NCI-H2227 treated with DMSO at 0.1 percent for 48 hours (cell line): ENCODE measurements at regions not wholly inside any gene's neighbourhood (a gene's known extent, or its start where the extent isn't known, plus 50 kb on each side); places are given as distances from the start of the nearest gene placed in this dataset.

ENCODE experiments used
- DNase-seq: peaks from one replicate; lab custom pipeline; 2025; lab: John Stamatoyannopoulos, UW

DNA sequence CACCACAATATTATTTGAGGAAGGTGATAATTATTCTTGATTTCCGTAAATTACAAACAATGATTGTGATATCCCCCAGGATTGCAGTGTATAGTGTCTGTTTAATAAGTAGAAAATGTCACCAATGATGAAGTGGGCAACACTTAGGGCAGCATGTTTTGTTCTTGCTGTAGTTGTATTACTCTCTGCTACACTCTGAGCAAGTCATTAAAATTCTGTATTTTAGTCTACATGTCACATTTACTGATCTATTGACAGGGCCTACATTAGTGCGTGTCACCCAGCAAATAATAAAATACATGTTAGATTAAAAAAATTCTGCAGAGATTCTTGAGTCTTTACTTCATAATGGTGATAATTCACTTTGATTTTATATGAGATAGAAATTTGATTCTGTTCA, 247.6 kb downstream of the TMX3 start:
- no peak for DNase-seq

DNA sequence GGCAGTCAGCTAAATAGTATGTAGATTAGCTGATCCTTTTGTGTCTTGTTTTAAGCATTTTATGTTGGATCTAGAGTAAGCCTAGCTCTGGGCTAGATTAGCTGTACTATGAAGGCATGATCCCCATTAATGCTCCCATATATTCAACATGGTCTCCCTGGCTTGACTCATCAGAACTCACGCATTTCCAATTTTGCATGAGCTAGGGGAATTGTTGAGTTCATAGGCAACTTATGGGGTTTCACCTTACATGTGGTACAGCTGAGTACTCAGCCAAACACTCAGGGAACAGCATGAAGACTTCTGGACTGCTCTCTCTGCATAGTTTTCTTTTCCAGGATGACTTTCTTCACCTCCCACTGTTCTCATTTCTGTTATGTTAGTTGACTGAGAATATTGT, 248.2 kb downstream of the TMX3 start:
- no peak for DNase-seq

DNA sequence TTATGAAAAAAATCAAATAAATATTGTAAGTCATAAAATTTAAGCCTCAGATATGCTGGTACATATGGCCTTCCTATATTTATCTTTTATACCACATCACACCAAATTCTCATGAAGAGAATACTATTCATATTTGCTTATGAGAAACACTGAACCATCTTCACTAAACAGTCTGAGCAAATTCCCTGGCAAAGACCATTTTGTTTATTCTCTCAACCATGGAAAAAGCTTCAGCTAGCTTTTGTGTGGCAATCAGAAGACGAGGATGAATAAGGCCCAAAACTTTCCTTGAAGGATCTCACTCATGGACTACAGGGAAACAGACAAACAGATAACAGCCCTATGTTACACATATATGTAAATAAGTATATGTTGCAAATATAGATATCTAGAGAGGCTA, 252.1 kb downstream of the TMX3 start:
- no peak for DNase-seq

DNA sequence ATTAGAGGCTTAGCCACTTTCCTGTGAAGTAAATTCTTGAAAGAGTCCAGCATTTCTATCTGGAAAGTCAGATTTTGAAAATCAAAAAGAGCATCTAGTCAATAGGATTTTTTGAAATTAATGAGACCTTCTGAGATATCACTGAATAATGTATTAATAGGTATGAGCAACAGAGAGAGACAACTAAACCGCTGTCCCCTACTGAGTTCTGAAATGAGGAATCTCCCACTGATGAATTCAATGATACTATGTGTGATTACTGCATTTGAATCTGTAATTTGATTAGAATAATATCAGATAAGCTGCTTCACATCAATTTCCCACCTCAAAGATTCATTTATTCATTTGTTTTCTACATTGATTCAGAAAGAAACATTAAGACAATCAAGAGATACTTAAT, 252.8 kb downstream of the TMX3 start:
- DNase-seq, result no peak

DNA sequence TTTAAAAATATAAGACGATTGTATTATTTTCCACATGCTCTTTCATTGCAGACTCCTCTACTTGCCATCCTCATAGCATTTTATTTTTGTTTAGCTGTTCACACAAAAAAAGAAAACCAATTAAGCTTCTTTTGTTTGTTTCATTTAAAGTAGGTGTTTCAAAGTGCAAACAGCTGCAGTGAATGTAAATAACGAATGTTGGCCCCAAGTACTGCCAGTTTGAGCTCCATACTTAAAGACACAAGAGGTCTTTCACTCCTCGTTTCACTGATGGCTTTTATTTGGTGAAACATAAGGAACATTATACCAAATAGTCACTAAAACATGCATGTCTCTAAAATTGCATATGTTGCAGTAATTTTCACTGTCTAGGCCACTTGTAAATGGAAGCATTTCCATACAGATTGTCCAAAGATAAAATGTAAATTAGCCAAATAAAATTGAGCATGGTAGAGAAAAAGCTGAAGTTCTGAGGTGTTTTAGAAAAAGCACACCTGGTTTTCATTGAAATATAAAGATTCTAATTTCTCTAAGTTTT, 253.4 kb downstream of the TMX3 start:
- no peak for DNase-seq

DNA sequence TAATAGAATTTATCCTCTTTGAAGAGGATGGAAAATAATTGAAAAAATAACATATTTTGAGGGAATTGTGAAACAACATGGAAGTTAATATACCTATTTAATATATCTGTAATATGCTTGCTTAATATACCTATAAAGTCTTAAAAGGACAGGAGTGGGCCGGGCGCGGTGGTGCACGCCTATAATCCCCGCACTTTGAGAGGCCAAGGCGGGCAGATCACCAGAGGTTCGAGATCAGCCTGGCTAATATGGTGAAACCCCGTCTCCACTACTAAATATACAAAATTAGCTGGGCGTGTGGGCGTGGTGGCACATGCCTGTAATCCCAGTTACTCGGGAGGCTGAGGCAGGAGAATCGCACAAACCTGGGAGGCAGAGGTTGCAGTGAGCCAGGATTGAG, 254.9 kb downstream of the TMX3 start:
- DNase-seq, result no peak

DNA sequence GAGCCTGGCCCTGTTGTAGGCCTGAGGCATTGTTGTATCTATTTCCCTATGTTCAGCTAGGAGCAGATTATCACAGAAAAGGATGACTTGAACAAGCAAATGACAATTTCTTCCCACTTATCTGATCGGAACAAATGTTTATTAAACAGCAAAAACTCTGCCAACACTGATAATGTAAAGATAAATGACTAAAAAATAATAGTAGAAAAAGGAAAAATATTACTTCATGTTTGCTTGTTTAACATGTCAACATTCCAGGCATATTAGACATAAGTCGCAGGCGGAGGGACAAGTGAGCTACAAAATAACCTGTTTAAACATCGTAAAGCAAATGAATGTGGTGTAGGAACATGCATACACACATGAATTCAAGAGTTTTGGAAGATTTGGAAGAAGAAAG, 257.9 kb downstream of the TMX3 start:
- DNase-seq, result no peak

DNA sequence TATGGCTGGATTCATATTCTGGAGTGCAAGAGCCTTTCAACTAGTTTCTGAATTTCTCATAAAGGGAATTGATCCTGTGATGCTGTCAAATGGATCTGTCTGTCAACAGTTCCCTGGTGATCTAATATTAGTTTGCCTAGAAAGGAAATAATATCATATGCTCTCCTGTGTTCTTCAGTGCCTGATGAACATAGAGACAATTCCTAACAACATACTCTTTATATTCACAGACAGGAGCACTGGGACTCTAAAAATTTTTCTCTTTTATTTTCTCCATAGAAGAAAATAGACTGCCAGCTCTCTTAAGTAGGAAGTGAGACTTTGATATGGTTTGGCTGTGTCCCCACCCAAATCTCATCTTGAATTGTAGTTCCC, 259.7 kb downstream of the TMX3 start:
- DNase-seq, result no peak

DNA sequence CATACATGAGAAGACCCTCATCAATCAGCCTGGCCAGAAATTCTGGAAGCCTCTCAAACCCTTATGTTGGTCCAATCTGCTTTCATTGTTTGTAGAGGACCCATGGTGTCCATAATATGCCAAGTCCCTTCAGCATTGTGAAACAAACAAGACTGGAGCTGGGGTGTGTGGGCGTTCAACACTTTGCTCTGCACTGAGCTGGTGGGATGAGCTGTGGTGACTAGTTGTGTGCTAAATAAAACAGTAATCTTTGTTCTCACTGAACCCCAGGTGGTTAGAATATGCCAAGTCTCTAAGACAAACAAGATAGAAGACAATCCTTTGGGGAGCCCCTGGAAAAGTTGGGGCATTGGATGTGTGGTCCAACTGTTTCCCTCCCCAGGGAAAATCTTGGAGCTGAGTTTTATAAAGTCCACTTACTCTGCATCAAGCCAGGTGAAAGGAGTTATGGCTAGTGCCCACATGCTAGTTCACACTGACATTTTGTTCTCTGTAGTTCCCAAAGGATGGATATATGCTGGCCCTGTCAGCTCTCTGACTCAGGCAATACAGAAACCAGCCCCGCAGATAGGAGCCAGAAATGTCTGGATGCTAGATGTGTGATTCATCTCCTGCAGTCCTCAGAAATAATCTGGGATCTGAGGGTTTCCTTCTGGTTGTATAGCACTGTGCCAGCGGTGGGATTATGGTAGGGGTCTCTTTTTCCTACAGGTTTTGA, 260.2 kb downstream of the TMX3 start:
- no peak for DNase-seq

DNA sequence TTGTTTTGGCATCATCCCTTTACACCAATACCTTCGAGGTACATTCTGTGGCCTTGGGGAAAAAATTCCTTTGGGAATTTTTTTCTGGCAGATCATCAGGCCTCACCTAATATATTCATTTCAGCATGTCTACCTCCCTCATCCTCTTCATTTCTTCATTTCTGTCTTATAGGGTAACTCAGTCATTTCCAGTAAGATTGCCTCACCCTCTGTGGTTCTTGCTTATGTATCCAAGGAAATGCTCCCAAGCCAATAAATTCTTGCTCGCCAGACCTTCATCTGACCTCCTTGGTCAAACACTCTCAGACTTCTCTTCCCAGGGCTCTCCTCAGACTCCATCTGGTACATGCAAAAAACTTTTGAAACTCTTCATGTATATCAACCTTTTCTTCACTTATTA, 265.6 kb downstream of the TMX3 start:
- no peak for DNase-seq

DNA sequence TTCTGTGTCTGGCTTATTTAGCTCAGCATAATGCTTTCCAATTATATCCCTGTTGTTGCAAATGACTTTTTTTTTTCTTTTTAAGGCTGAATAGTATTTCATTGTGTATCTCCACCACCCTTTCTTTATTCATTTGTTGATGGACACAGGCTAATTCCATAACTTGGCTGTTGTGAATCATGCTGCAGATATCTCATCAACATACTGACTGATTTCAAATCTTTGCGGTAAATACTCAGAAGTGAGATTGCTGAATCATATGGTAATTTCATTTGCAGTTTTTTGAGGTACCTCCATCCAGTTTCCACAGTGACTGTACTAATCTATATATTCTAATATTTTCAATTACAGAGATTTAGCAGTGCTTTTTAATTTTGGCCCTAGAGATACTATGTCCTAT, 266.2 kb downstream of the TMX3 start:
- no peak for DNase-seq

DNA sequence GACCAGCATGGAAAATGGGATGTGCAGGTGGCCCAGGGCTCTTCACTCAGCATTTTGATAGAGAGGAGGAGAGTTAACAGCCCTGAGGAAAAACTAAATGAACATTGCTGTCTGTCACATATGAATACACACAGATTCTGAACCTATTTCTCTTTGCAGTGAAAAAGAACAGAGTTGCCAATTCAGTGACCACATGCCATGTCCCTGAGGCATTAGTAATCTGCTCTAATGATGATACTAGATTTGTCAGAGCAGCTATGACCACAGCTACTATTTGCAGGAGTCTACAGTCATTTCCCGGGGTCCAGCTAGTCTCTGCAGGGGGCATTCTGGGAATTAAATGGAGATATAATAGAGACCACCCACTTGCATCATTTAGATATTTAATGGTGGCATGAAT, 267.6 kb downstream of the TMX3 start:
- DNase-seq, result no peak

DNA sequence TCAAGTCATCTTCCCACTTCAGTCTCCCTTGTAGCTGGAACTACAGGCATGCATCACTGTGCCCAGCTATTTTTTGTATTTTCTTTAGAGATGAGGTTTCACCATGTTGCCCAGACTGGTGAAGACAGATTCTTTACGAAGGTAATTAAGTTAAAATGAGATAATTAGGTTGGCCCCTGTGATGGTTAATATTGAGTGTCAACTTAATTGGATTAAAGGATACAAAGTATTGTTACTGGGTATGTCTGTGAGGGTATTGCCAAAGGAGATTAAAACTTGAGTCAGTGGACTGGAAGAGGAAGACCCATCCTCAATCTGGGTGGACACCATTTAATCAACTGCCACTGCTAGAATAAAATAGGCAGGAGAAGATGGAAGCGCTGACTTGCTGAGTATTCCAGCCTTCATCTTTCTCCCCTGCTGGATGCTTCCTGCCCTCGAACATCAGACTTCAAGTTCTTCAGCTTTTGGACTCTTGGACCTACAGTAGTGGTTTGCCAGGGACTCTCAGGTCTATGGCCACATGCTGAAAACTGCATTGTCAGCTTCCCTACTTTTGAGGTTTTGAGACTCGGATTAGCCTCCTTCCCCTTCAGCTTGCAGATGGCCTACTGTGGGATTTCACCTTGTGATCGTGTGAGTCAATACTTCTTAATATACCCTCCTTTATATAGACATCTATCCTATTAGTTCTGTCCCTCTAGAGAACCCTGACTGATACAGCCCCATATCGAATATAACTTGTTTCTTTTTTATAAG, 269.1 kb downstream of the TMX3 start:
- no peak for DNase-seq

DNA sequence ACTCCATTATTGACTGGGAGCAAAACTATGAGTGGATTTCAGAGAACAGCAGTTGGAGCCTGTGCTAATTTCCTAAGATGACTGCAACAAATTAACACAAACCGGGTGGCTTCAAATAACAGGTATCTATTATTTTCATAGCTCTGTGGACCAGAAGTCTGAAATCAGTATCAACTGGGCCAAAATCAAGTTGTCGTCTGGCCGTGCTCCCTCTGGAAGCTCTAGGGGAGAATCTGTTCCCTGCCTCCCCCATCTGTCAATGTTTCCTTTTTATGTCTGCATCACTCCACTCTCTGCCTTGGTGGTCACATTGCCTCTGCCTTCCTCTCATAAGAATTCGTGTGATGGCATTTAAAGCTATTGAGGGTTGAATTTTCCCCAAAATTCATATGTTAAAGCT, 269.8 kb downstream of the TMX3 start:
- no peak for DNase-seq

DNA sequence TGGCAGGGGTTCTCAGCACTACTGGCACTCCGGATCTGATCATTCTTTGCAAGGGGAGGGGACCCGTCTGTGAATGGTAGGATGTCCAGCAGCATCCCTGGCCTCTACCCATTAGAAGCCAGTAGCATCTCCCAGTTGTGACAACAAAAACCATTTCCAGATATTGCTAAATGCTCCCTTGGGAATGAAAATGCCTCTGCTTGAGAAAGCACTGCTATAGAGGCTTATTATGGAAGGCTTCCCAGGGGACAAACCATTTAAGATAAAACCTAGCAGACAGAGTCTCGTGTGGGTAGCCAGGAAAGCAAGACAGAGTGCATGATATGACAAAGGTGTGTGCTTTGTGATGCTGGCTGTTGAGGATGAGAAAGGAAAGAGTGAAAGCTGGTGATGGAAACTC, 273.7 kb downstream of the TMX3 start:
- no peak for DNase-seq

DNA sequence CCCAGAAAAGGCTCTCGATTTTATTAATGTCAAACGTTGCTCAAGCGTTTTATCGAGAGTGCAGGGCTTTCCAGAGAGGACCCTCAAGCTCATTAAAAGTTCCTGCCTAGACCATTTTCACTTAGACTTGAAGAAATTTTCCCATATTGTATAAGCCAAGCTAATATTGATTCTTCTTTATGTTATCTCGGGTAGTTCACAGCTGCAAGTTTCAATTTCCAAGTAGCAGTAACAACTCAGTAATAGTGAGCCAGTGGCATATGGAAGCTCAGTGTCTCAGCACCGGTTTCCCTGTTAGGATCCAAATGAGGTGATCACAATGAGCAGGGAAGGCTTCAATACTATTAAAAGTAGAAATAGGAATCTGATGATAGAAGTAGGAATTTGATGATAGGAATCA, 274.5 kb downstream of the TMX3 start:
- no peak for DNase-seq

DNA sequence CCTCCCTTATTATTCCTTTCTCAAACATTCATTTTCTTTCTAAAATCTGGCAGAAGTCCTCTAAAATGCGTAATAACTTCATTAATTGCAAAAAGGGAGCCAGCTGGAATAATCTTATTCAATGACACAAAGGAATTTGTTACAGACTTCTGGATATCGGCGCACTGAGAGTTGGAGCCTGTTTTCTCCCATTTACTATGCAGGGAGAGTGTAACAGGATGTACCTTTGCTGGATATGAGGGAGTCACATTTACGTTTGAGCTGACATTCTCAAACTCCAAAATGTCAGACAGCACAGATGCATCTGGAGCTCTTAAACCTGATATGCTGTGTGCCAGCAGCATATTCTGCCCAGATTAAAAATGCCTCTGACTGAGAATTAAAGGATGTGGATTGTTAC, 275.3 kb downstream of the TMX3 start:
- DNase-seq, result no peak

DNA sequence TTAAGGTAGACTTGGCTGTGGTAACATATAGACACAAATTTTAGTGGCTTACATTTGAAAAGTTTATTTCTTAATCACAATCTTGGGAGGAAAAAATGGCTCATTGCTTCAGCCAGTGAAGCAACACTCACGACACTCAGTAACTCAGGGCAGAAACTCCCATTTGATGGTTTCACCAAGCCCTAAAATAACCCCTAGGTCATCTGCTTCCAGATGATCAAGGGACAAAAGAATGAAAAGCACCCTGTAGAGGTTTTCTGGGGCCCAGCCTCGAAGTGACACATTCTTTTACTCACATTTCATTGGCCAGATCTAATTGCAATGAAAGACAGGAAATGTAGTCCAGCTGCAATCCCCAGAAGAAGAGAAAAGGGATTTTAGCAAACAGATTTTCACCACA, 275.9 kb downstream of the TMX3 start:
- DNase-seq, result no peak

DNA sequence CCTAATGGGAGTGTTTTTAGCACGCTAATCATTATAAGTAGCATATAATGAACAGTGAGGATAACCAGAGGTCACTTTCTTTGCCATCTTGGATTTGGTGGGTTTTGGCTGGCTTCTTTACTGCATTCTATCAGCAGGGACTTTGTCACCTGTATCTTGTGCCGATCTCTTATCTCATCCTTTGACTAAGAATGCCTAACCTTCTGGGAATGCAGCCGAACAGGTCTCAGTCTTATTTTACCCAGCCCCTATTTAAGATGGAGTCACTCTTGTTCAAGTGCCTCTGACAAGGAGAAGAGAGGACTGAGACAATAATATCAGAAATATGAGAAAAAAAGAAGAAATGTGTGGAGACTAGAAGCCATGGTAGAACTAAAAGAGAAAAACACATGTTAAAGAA, 276.4 kb downstream of the TMX3 start:
- no peak for DNase-seq

DNA sequence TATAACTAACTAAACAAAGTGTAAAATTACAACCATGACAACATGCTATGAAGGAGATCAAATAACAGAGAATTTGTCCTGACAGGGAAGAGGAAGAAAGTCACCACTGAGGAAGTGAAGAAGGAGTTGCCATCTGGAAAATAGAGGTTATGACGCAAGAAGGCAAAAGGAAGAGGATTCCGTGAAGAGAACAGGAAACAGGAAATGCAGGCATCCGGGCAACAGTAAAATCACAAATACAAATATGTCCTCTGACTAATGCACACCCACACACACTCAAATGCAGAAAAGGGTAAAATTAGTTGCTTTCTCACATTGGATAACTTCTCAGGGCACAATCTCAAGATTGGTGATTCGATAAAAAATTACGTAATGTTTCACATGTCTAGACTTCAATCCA, 278.4 kb downstream of the TMX3 start:
- no peak for DNase-seq

DNA sequence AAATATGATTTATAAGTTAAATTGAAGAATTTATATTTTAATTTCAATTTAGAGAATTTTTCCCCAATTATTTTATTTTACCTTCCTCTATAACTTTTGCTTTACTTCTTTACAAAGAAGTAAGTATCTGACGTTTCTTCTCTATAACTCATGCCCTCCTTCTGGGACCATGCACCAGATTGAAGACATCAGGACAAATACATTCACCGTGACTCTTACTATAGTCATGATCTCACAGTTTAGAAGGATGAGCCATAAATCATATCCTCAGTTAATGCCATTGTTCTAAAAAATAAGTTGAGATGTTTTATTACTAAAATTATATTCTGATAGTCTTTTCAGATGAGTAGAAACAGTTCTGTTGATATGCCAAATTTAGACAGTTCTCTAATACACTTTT, 279.3 kb downstream of the TMX3 start:
- no peak for DNase-seq

DNA sequence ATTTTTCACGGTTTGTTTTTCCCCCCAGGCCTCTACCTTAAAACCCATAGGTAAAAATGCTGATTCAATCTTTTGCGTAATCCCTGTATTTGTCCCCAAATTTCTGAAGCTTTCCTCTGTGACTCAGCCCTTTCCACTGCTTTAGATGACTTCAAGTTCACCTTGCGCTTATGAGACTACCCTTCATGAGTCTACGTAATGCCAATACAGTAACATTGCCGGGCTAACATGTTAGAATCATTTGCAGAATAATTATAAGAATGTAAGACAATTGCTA, 283.0 kb downstream of the TMX3 start:
- DNase-seq, result no peak

DNA sequence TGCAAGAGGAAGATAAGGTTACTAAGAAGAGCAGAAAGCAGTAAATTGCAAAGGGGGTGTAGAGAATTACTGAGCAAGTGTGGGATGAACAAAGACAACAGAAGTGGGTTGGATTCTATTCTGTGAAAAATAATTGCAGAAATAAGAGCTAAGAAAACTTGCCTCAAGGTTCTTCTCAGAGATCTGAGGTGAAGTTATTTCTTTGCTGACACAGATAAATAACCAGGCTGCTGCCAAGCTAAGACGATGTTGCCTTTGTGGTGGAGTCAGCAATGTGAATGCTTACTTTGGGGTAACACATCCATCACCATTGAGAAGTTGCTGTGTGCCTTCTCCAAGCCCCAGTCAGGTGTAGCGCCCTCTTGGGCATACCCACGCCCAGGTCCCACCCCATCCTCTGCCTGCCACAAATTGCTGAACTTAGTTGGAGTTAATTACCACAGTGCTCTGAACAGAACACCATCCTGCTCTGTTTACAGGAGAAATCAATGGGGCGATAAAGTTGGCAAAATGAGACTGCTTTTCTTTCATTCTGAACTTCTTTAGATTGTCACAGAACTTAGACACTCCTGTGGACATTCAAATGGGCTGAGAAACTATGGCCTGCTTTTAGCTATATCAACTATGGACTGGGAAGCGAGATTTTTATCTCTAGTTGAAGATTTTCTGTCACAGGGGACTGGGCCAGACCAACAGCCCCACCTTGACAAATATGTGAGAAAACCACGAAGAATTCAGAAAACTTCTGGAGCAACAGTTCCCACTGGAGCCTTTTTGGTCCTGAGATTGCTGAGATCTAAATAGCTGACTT, 283.6 kb downstream of the TMX3 start:
- DNase-seq, result no peak
